K562 (cell line): ENCODE measurements at regions not wholly inside any gene's neighbourhood (a gene's known extent, or its start where the extent isn't known, plus 50 kb on each side); places are given as distances from the start of the nearest gene placed in this dataset.
A peak's percentile ranks its signal among the peaks of the same experiment; 100 is the strongest.

Experiments used
- ATAC-seq: fragments of 200-7000 bp; cut with Tn5 transposase; 3 replicates; pipeline ENCODE4 v1.9.1; 2020; ENCODE audit warnings: moderate library complexity
- BruUV-seq: library from RNA; stranded (reverse); fragments of 400-500 nt; replicated peaks from 2 replicates; lab custom pipeline; 2021; lab: Mats Ljungman, UMichigan
- CTCF ChIA-PET: fragments of 300-600 bp; formaldehyde crosslinking; extraction: SDS; loops from one replicate; lab custom pipeline; 2021; ENCODE audit warnings: low intra/inter-chr PET ratio; lab: Yijun Ruan, JAX
- POLR2A ChIA-PET: fragments of 300-600, 350-650 bp; sonication (Branson Sonifier 250); formaldehyde crosslinking; extraction: SDS; loops from one replicate; lab custom pipeline; 2021; ENCODE audit warnings: antibody characterized with exemption, inconsistent platforms; lab: Yijun Ruan, JAX
- DNase-seq, 4 experiments: peaks; one replicate each; pipeline versions ENCODE4 v3.0.0 to v3.0.0-alpha.2; 2011 to 2018; ENCODE audit warnings: low spot score in 3 of 4, mixed read lengths in 3 of 4; ENCODE audit errors: extremely low read depth in 1 of 4
- FAIRE-seq: peaks from 2 replicates; lab custom pipeline; 2011; peaks lifted over from hg19 to GRCh38; lab: Jason Lieb, UNC
- H2AFZ ChIP-seq: 2 replicates; pipeline ENCODE4 v1.6.0; 2011; ENCODE audit warnings: low read depth, low read length, control low read depth, inconsistent platforms
- H3K27ac ChIP-seq: fragments of 200-600 bp; 3 replicates; pipeline ENCODE4 v1.8.0; 2011; ENCODE audit warnings: low read depth, mild to moderate bottlenecking, control low read depth, inconsistent platforms, low read length, moderate library complexity, mixed read lengths; ENCODE audit errors: extremely low read depth
- H3K27me3 ChIP-seq, 2 experiments: fragments of 300-600 bp in 1 of 2; 2 replicates in 1 of 2; 3 replicates in 1 of 2; pipeline versions ENCODE4 v1.6.0 to v1.8.0; 2011; ENCODE audit warnings: inconsistent platforms in 2 of 2, low read length in 2 of 2, mild to moderate bottlenecking in 1 of 2, mixed read lengths in 1 of 2, moderate library complexity in 1 of 2; ENCODE audit not compliant: control insufficient read depth in 2 of 2, insufficient read depth in 2 of 2
- H3K36me3 ChIP-seq: fragments of 300-600 bp; 3 replicates; pipeline ENCODE4 v1.8.0; 2011; ENCODE audit warnings: mild to moderate bottlenecking, low read length, inconsistent platforms; ENCODE audit not compliant: control insufficient read depth, insufficient read depth
- H3K4me1 ChIP-seq, 2 experiments: fragments of 200-600 bp in 1 of 2; replicated peaks in 1 of 2; 2 replicates in 1 of 2; 3 replicates in 1 of 2; pipeline versions ENCODE4 v1.5.1 to v1.8.0; 2011; ENCODE audit warnings: inconsistent platforms in 2 of 2, low read length in 2 of 2, mild to moderate bottlenecking in 1 of 2, mixed read lengths in 1 of 2, moderate library complexity in 1 of 2; ENCODE audit not compliant: control insufficient read depth in 2 of 2, insufficient read depth in 2 of 2
- H3K4me2 ChIP-seq: 2 replicates; pipeline ENCODE4 v1.6.1; 2011; ENCODE audit warnings: low read length, control low read depth, inconsistent platforms, mixed read lengths; ENCODE audit not compliant: insufficient read depth
- H3K4me3 ChIP-seq: fragments of 200-600 bp; sonication (generic), shearing (Covaris generic); 2 replicates; pipeline ENCODE4 v1.5.1; 2016; ENCODE audit warnings: control low read depth, inconsistent platforms
- H3K79me2 ChIP-seq: fragments of 200-600 bp; 3 replicates; pipeline ENCODE4 v1.8.0; 2011; ENCODE audit warnings: low read length, inconsistent platforms; ENCODE audit not compliant: control insufficient read depth, insufficient read depth
- H3K9ac ChIP-seq, 2 experiments: 2 replicates each; pipeline versions ENCODE4 v1.6.0 to v1.6.1; 2011; ENCODE audit warnings: low read depth in 2 of 2, low read length in 2 of 2, control low read depth in 1 of 2, inconsistent platforms in 1 of 2, mild to moderate bottlenecking in 1 of 2, mixed read lengths in 1 of 2; ENCODE audit not compliant: insufficient read depth in 1 of 2
- H3K9me1 ChIP-seq: one replicate; pipeline ENCODE4 v1.6.0; 2011; ENCODE audit warnings: inconsistent platforms, mild to moderate bottlenecking, low read length, moderate library complexity; ENCODE audit not compliant: control insufficient read depth, insufficient read depth
- H3K9me3 ChIP-seq: replicated peaks from 2 replicates; pipeline ENCODE4 v1.5.1; 2011; ENCODE audit warnings: low read depth, low read length, inconsistent platforms; ENCODE audit not compliant: control insufficient read depth, insufficient read depth
- H4K20me1 ChIP-seq: replicated peaks from 2 replicates; pipeline ENCODE4 v1.6.1; 2011; ENCODE audit warnings: low read length, inconsistent platforms, mixed read lengths; ENCODE audit not compliant: control insufficient read depth, insufficient read depth
- BHLHE40 ChIP-seq: IDR thresholded peaks from 2 replicates; pipeline ENCODE4 v1.6.1; 2011; ENCODE audit warnings: low read length, improper control_type of control experiment
- DMBX1 ChIP-seq: fragments of 250-450 bp; sonication (Bioruptor Pico); IDR thresholded peaks from 2 replicates; pipeline ENCODE4 v1.8.0; 2022; ENCODE audit warnings: inconsistent platforms, mild to moderate bottlenecking, moderate library complexity, borderline replicate concordance
- TCF3 ChIP-seq: sonication (generic); formaldehyde crosslinking; IDR thresholded peaks from 2 replicates; pipeline ENCODE4 v1.4.0; 2020; ENCODE audit warnings: mild to moderate bottlenecking, missing genetic modification reagents
- WGBS: fragments of 100-300 bp; shearing (Covaris generic); methylation state at CpG from one replicate; pipeline ENCODE4 v1.1.6; 2016; ENCODE audit warnings: low coverage, mixed read lengths; ENCODE audit not compliant: insufficient coverage; ENCODE audit errors: missing lambda C conversion rate; 5-methylcytosine and 5-hydroxymethylcytosine counted together
- in situ Hi-C: fragments of 300-500 bp; cut with MboI; formaldehyde crosslinking; loops from 4 replicates; pipeline ENCODE4 v1.15.0; 2018; ENCODE audit warnings: inconsistent platforms, mixed read lengths
- intact Hi-C: fragments of 100-400 bp; cut with micrococcal nuclease; formaldehyde crosslinking; loops from 2 replicates; pipeline ENCODE4 v1.14.2; 2022
- TF ChIP-seq, protein P1 (sequence below): fragments of 450-650 bp; IDR thresholded peaks from 2 replicates; pipeline ENCODE4 v1.6.1; 2016; ENCODE audit warnings: mild to moderate bottlenecking, moderate library complexity

DNA sequence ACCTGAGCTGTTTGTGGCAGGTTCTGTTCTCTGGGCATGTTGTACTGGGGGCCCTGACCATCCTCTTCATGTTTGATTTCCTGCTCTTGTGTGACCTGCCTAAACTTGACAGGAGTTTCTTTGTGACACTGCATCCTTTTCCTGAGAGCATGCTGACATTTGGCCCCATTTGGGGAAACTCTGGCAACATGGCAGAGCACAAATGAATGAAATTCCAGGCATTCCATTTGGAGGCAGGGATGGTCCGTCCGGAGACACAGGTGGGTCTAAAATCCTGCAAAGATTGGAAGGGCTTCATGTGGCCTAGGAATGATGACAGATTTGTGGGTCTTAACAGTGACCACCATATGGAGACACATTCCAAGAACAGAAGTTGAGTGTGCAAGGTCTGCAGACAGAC lies 184.0 kb downstream of the FCRL5 start:
- peaks cover 16 to 54% of the 10 kb centered on the region in 2 experiments; a peak in 4 of 5 replicates for H3K4me1 ChIP-seq
- no peaks in the 10 kb centered on the region for H3K36me3 ChIP-seq
- ATAC-seq: no peak
- H3K27ac ChIP-seq: 0 out of 3 replicates have a peak overlapping the region, but pooled peaks have one; percentile 20
- intact Hi-C loops: loop anchor here (5.0 kb wide), 1 partner anchor 56 kb away; no protein-coding TSS in a partner anchor
- H3K79me2 ChIP-seq: no peaks in the 10 kb centered on the region
- H4K20me1 ChIP-seq: no peaks in the 10 kb centered on the region
- POLR2A ChIA-PET: interaction anchor here (0.8 kb wide), 1 partner anchor 39 kb away, joined by 3 read pairs; no protein-coding TSS in a partner anchor
- H3K4me2 ChIP-seq: no peak overlapping the region
- peak overlapping the region; percentile 92 for H2AFZ ChIP-seq
- TF ChIP-seq, protein P1, sequence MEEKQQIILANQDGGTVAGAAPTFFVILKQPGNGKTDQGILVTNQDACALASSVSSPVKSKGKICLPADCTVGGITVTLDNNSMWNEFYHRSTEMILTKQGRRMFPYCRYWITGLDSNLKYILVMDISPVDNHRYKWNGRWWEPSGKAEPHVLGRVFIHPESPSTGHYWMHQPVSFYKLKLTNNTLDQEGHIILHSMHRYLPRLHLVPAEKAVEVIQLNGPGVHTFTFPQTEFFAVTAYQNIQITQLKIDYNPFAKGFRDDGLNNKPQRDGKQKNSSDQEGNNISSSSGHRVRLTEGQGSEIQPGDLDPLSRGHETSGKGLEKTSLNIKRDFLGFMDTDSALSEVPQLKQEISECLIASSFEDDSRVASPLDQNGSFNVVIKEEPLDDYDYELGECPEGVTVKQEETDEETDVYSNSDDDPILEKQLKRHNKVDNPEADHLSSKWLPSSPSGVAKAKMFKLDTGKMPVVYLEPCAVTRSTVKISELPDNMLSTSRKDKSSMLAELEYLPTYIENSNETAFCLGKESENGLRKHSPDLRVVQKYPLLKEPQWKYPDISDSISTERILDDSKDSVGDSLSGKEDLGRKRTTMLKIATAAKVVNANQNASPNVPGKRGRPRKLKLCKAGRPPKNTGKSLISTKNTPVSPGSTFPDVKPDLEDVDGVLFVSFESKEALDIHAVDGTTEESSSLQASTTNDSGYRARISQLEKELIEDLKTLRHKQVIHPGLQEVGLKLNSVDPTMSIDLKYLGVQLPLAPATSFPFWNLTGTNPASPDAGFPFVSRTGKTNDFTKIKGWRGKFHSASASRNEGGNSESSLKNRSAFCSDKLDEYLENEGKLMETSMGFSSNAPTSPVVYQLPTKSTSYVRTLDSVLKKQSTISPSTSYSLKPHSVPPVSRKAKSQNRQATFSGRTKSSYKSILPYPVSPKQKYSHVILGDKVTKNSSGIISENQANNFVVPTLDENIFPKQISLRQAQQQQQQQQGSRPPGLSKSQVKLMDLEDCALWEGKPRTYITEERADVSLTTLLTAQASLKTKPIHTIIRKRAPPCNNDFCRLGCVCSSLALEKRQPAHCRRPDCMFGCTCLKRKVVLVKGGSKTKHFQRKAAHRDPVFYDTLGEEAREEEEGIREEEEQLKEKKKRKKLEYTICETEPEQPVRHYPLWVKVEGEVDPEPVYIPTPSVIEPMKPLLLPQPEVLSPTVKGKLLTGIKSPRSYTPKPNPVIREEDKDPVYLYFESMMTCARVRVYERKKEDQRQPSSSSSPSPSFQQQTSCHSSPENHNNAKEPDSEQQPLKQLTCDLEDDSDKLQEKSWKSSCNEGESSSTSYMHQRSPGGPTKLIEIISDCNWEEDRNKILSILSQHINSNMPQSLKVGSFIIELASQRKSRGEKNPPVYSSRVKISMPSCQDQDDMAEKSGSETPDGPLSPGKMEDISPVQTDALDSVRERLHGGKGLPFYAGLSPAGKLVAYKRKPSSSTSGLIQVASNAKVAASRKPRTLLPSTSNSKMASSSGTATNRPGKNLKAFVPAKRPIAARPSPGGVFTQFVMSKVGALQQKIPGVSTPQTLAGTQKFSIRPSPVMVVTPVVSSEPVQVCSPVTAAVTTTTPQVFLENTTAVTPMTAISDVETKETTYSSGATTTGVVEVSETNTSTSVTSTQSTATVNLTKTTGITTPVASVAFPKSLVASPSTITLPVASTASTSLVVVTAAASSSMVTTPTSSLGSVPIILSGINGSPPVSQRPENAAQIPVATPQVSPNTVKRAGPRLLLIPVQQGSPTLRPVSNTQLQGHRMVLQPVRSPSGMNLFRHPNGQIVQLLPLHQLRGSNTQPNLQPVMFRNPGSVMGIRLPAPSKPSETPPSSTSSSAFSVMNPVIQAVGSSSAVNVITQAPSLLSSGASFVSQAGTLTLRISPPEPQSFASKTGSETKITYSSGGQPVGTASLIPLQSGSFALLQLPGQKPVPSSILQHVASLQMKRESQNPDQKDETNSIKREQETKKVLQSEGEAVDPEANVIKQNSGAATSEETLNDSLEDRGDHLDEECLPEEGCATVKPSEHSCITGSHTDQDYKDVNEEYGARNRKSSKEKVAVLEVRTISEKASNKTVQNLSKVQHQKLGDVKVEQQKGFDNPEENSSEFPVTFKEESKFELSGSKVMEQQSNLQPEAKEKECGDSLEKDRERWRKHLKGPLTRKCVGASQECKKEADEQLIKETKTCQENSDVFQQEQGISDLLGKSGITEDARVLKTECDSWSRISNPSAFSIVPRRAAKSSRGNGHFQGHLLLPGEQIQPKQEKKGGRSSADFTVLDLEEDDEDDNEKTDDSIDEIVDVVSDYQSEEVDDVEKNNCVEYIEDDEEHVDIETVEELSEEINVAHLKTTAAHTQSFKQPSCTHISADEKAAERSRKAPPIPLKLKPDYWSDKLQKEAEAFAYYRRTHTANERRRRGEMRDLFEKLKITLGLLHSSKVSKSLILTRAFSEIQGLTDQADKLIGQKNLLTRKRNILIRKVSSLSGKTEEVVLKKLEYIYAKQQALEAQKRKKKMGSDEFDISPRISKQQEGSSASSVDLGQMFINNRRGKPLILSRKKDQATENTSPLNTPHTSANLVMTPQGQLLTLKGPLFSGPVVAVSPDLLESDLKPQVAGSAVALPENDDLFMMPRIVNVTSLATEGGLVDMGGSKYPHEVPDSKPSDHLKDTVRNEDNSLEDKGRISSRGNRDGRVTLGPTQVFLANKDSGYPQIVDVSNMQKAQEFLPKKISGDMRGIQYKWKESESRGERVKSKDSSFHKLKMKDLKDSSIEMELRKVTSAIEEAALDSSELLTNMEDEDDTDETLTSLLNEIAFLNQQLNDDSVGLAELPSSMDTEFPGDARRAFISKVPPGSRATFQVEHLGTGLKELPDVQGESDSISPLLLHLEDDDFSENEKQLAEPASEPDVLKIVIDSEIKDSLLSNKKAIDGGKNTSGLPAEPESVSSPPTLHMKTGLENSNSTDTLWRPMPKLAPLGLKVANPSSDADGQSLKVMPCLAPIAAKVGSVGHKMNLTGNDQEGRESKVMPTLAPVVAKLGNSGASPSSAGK: peak; percentile 5; the same call in 1 of the 2 replicates
- TF ChIP-seq DMBX1 (CRISPR knock-in tag) (0 out of 2 replicates have a peak, but pooled peaks have one; percentile 34), BHLHE40 (no peak), TCF3 (CRISPR knock-in tag) (0 out of 2 replicates have a peak, but pooled peaks have one; percentile 12)
- DNase-seq: no peak
- no peaks in the 10 kb centered on the region for H3K27me3 ChIP-seq
- BruUV-seq: no TSS peak
- no peak overlapping the region for H3K9ac ChIP-seq
- no peaks in the 10 kb centered on the region for H3K9me1 ChIP-seq
- no peak overlapping the region for H3K4me3 ChIP-seq
- H3K9me3 ChIP-seq: no peaks in the 10 kb centered on the region
- in situ Hi-C loops: loop anchor here (5.0 kb wide), 2 partner anchors 51 to 171 kb away; no protein-coding TSS in a partner anchor
- no peak for FAIRE-seq
- WGBS: 83% methylated on average over 2 of the region's 2 CpGs
- CTCF ChIA-PET: no interaction called here
